Chondrocyte (in vitro differentiated cells): ENCODE measurements at regions not wholly inside any gene's neighbourhood (a gene's known extent, or its start where the extent isn't known, plus 50 kb on each side); places are given as distances from the start of the nearest gene placed in this dataset.

Source experiments
- DNase-seq: peaks from one replicate; pipeline ENCODE4 v3.0.0; 2021; ENCODE audit warnings: mixed read lengths, low spot score
- H3K27ac Mint-ChIP-seq: one replicate; pipeline ENCODE4 v1.8.0; 2021; ENCODE audit warnings: mild to moderate bottlenecking, moderate library complexity, mixed read lengths; ENCODE audit not compliant: unreplicated experiment
- H3K27me3 Mint-ChIP-seq: 2 replicates; pipeline ENCODE4 v1.8.0; 2021; ENCODE audit warnings: low read depth, mixed read lengths
- H3K36me3 Mint-ChIP-seq: 2 replicates; pipeline ENCODE4 v1.8.0; 2021; ENCODE audit warnings: low read depth, mixed read lengths
- H3K4me1 Mint-ChIP-seq: 2 replicates; pipeline ENCODE4 v1.8.0; 2021; ENCODE audit warnings: low read depth, mild to moderate bottlenecking, mixed read lengths
- H3K4me3 Mint-ChIP-seq: one replicate; pipeline ENCODE4 v1.8.0; 2021; ENCODE audit warnings: mild to moderate bottlenecking, moderate library complexity, mixed read lengths; ENCODE audit not compliant: unreplicated experiment
- H3K9me3 Mint-ChIP-seq: 2 replicates; pipeline ENCODE4 v1.8.0; 2021; ENCODE audit warnings: low read depth, mixed read lengths
- TF ChIP-seq, protein P1 (sequence below): fragments of 200-600 bp; sonication (generic); IDR thresholded peaks from 2 replicates; pipeline ENCODE4 v1.5.0; 2021; ENCODE audit warnings: antibody characterized with exemption, mild to moderate bottlenecking, moderate library complexity

DNA sequence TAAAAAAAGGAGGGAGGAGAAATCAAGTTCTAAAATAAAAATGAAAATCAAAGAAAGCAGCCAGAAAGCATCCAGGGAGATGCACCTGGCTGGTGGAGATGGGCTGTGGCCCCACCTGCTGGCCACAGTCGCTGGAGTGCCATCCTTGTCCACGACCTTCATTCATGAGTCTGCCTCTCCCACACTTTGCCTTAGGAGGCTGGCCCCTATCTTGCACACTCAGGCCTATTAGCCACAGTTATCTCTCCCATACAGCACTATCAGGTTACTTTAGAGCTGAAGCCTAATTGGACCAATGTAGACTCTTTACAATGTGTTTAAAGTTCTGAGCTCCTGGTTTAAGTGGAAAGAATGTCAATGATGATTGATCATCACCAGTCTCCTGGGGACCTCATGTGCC is 392.0 kb upstream of the RORA start:
- no peaks in the 10 kb centered on the region for H3K4me1 Mint-ChIP-seq
- DNase-seq: no peak
- no peaks in the 10 kb centered on the region for H3K36me3 Mint-ChIP-seq
- TF ChIP-seq, protein P1, sequence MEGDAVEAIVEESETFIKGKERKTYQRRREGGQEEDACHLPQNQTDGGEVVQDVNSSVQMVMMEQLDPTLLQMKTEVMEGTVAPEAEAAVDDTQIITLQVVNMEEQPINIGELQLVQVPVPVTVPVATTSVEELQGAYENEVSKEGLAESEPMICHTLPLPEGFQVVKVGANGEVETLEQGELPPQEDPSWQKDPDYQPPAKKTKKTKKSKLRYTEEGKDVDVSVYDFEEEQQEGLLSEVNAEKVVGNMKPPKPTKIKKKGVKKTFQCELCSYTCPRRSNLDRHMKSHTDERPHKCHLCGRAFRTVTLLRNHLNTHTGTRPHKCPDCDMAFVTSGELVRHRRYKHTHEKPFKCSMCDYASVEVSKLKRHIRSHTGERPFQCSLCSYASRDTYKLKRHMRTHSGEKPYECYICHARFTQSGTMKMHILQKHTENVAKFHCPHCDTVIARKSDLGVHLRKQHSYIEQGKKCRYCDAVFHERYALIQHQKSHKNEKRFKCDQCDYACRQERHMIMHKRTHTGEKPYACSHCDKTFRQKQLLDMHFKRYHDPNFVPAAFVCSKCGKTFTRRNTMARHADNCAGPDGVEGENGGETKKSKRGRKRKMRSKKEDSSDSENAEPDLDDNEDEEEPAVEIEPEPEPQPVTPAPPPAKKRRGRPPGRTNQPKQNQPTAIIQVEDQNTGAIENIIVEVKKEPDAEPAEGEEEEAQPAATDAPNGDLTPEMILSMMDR: peak; percentile 57
- H3K4me3 Mint-ChIP-seq: no peak overlapping the region
- no peak overlapping the region for H3K27ac Mint-ChIP-seq
- H3K9me3 Mint-ChIP-seq: peaks cover 19% of the 10 kb centered on the region
- peaks cover 22% of the 10 kb centered on the region for H3K27me3 Mint-ChIP-seq

DNA sequence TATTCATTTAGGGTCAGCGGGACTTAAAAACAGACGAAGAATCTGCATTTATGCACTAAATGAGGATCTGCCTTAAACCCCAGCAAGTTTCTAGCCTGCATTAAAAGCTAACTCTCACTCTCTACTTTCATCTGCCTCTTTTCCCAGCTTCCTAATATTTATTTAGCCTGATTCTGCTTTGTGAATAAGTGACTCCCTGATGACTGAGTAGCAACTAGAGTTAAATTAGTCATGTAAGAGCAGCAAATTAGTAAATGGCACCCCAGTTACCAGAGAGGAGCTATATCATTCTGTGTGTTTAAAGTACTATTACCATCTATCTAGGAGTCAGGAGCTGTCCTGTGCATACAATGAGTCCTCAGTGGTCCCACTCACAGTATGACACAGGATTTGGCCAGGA is 391.0 kb upstream of the RORA start:
- DNase-seq: no peak
- TF ChIP-seq, protein P1: no peak
- Mint-ChIP-seq H3K27ac (no peak overlapping the region), H3K27me3 (peaks cover 24% of the 10 kb centered on the region), H3K4me3 (no peak overlapping the region), H3K36me3 (no peaks in the 10 kb centered on the region), H3K9me3 (peaks cover 24% of the 10 kb centered on the region), H3K4me1 (no peaks in the 10 kb centered on the region)

DNA sequence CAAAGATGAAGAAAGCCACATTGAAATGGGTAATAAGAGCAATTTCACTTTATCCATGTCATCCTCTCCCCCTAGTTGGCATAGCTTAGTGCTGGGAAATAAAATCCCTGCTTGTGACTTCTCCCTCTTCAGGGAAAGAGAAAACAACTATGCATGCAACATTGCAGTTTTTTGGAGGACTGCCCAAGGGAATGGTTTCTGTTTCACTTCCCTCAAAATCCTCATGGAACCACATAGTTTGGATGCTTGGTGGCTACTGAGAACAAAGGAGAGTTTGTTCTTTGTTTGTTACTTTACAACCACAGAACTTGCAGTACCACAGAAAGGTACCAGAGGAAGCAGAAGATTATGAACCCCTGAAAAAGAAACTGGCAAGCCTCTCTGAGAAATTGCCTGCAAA is 384.6 kb upstream of the RORA start:
- H3K4me1 Mint-ChIP-seq: no peaks in the 10 kb centered on the region
- H3K4me3 Mint-ChIP-seq: no peak overlapping the region
- no peaks in the 10 kb centered on the region for H3K36me3 Mint-ChIP-seq
- TF ChIP-seq, protein P1: no peak
- H3K9me3 Mint-ChIP-seq: peaks cover 41% of the 10 kb centered on the region
- DNase-seq: no peak
- no peak overlapping the region for H3K27ac Mint-ChIP-seq
- peaks cover 9% of the 10 kb centered on the region for H3K27me3 Mint-ChIP-seq

DNA sequence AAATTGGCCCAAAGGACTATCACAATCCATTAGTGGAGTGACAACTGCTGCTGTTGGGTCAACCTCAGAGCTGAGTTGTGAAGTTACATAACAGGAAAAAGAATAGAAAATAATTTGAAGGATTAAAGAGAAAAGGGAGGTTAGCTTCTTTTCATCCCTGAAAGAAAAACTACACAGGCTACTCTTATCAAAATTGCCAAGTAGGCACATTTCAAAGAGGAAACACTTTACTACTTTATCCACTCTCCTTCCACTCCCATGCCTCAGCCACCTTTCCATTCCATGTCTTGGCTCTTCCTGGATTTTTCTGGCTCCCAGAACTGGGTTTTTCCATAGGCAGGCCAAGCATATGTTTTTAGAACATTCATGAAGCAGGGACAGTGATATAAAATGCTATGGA is 384.0 kb upstream of the RORA start:
- no peak for DNase-seq
- Mint-ChIP-seq H3K4me3 (no peak overlapping the region), H3K4me1 (no peaks in the 10 kb centered on the region), H3K27me3 (peaks cover 9% of the 10 kb centered on the region), H3K27ac (no peak overlapping the region), H3K36me3 (no peaks in the 10 kb centered on the region), H3K9me3 (peaks cover 37% of the 10 kb centered on the region)
- TF ChIP-seq, protein P1: no peak

DNA sequence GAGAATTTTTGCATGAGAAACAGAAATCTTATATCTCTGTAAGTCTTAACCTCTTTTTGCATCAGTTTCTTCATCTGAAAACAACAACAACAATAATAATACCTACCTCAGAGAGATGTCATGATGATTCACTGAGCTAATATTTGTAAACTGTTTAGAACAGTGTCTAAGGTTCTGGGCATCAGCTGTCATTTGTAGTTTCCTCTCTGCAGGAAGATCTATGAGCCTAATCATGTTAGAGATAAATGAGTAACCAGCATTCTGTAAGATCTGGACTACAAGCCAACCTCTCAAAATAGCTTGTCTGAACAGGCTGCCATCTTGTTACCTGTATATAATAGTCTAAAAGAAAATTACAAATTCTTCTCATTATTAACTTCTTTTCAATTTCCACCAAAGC is 383.0 kb upstream of the RORA start:
- no peak for DNase-seq
- H3K4me3 Mint-ChIP-seq: no peak overlapping the region
- H3K9me3 Mint-ChIP-seq: peaks cover 29% of the 10 kb centered on the region
- peaks cover 11% of the 10 kb centered on the region for H3K27me3 Mint-ChIP-seq
- H3K27ac Mint-ChIP-seq: no peak overlapping the region
- no peaks in the 10 kb centered on the region for H3K36me3 Mint-ChIP-seq
- H3K4me1 Mint-ChIP-seq: no peaks in the 10 kb centered on the region
- TF ChIP-seq, protein P1: no peak
